ENCODE measurements at regions not wholly inside any gene's neighbourhood (a gene's known extent, or its start where the extent isn't known, plus 50 kb on each side); places are given as distances from the start of the nearest gene placed in this dataset.

- no peak for TF ChIP-seq CTCF (IDR thresholded peaks at IDR 0.05)
- TF ChIP-seq POLR2A (IDR thresholded peaks at IDR 0.05), result no peak
Observed at GRCh38 chr10:128472196-128472595, 346.0 kb upstream of the MKI67 start.
